CD4-positive, alpha-beta memory T cell (primary cell): ENCODE measurements at regions not wholly inside any gene's neighbourhood (a gene's known extent, or its start where the extent isn't known, plus 50 kb on each side); places are given as distances from the start of the nearest gene placed in this dataset.
A peak's percentile ranks its signal among the peaks of the same experiment; 100 is the strongest.

Experiments used
- CTCF ChIA-PET: fragments of 350-600 bp; sonication (Branson Sonifier 250); formaldehyde crosslinking; loops from one replicate; lab custom pipeline; 2021; ENCODE audit warnings: inconsistent platforms; ENCODE audit not compliant: partially characterized antibody; lab: Charles Lee
- POLR2A ChIA-PET: fragments of 350-600 bp; sonication (Branson Sonifier 250); formaldehyde crosslinking; loops from one replicate; lab custom pipeline; 2021; ENCODE audit not compliant: partially characterized antibody; lab: Charles Lee
- DNase-seq, 5 donors: peaks; one replicate each; pipeline versions ENCODE4 v3.0.0 to v3.0.0-alpha.2; 2020 to 2022; ENCODE audit warnings: mixed read lengths in 1 of 5
- H3K27ac ChIP-seq: one replicate; pipeline ENCODE4 v1.7.0; 2013; ENCODE audit warnings: low read depth, low read length
- H3K27me3 ChIP-seq: 2 replicates; pipeline ENCODE4 v1.7.0; 2013; ENCODE audit warnings: mild to moderate bottlenecking, low read length, moderate library complexity; ENCODE audit not compliant: insufficient read depth
- H3K36me3 ChIP-seq: 2 replicates; pipeline ENCODE4 v1.7.0; 2013; ENCODE audit warnings: mild to moderate bottlenecking, low read length, moderate library complexity; ENCODE audit not compliant: insufficient read depth
- H3K4me1 ChIP-seq: 2 replicates; pipeline ENCODE4 v1.7.0; 2013; ENCODE audit warnings: mild to moderate bottlenecking, low read length, moderate library complexity; ENCODE audit not compliant: insufficient read depth
- H3K4me3 ChIP-seq, 2 donors: one replicate each; pipeline ENCODE4 v1.7.0; 2013; ENCODE audit warnings: low read length in 2 of 2, mild to moderate bottlenecking in 1 of 2
- H3K9me3 ChIP-seq, 2 donors: one replicate each; pipeline ENCODE4 v1.7.0; 2013; ENCODE audit warnings: low read length in 2 of 2, control low read depth in 1 of 2; ENCODE audit not compliant: control insufficient read depth in 1 of 2
- H3K27ac Mint-ChIP-seq, 7 donors: one replicate each; pipeline ENCODE4 v1.8.0; 2020 to 2021; ENCODE audit warnings: mixed read lengths in 7 of 7, mild to moderate bottlenecking in 6 of 7, inconsistent platforms in 3 of 7, moderate library complexity in 3 of 7
- H3K27me3 Mint-ChIP-seq, 2 donors: one replicate each; pipeline ENCODE4 v1.8.0; 2020 to 2021; ENCODE audit warnings: mixed read lengths in 2 of 2
- H3K36me3 Mint-ChIP-seq, 2 donors: one replicate each; pipeline ENCODE4 v1.8.0; 2020 to 2021; ENCODE audit warnings: mixed read lengths in 2 of 2, inconsistent platforms in 1 of 2, mild to moderate bottlenecking in 1 of 2
- H3K4me1 Mint-ChIP-seq, 4 donors: one replicate each; pipeline ENCODE4 v1.8.0; 2020 to 2021; ENCODE audit warnings: mixed read lengths in 4 of 4, mild to moderate bottlenecking in 1 of 4
- H3K4me3 Mint-ChIP-seq, 8 donors: one replicate each; pipeline ENCODE4 v1.8.0; 2020 to 2021; ENCODE audit warnings: mixed read lengths in 8 of 8, mild to moderate bottlenecking in 7 of 8, moderate library complexity in 6 of 8, inconsistent platforms in 3 of 8
- H3K9me3 Mint-ChIP-seq, 8 donors: one replicate each; pipeline ENCODE4 v1.8.0; 2020 to 2021; ENCODE audit warnings: mixed read lengths in 8 of 8, mild to moderate bottlenecking in 5 of 8, inconsistent platforms in 3 of 8, moderate library complexity in 1 of 8
- intact Hi-C: fragments of 100-400 bp; cut with micrococcal nuclease; formaldehyde crosslinking; loops from one replicate; pipeline ENCODE4 v1.15.1; 2023

DNA sequence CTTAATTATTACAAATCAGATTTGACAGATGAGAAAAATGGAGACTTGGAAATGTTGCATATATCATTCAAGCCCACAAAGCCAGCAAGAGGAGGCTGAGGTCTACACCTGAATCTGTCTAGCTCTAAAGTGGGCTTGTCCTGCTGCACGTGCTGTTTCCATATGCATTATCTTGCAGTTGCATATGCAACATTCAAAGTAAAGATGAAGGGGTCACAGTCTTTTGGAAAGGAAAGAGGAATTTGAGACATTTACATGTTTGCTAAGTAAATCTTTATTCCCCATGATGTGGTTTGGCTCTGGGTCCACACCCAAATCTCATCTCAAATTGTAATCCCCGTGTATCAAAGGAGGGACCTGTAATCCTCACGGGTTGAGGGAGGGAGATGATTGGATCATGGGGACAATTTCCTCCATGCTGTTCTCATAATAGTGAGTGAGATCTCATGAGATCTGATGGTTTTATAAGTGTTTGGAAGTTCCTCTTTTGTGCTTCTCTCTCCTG is 98.3 kb downstream of the BACH1 start:
- Histone ChIP-seq H3K36me3 (no peaks in the 10 kb centered on the region), H3K27ac (no peak overlapping the region), H3K4me1 (no peaks in the 10 kb centered on the region), H3K9me3 (peaks cover 0 to 4% of the 10 kb centered on the region in 2 donors), H3K4me3 (no peak overlapping the region), H3K27me3 (no peaks in the 10 kb centered on the region)
- Mint-ChIP-seq H3K27ac (no peak overlapping the region), H3K4me3 (no peak overlapping the region), H3K36me3 (peaks cover 18 to 46% of the 10 kb centered on the region in 2 donors), H3K9me3 (peaks cover 10 to 25% (median 18%) of the 10 kb centered on the region in 8 donors), H3K27me3 (no peaks in the 10 kb centered on the region), H3K4me1 (no peaks in the 10 kb centered on the region)
- CTCF ChIA-PET = no interaction called here
- intact Hi-C loops = no loop called here
- no peak for DNase-seq
- POLR2A ChIA-PET = no interaction called here

DNA sequence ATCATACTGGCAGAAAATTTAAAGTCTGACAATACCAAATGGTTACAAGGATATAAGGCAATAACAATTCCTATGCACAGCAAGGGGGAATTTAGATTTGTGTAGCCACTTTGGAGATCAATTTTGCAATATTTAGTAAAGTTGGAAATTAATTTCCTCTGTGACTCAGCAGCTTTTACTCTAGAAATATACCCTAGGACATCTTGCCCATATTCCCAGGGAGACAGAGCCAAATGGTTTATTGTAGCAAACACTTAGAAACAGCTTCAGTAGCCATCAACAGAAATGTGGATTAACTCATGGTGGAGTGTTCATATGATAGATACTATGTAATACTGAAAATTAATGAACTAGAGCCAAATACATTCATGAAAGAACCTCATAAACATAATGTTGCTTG is 104.6 kb downstream of the BACH1 start:
- peaks cover 18 to 39% of the 10 kb centered on the region in 2 donors for H3K36me3 Mint-ChIP-seq
- intact Hi-C loops = no loop called here
- Histone ChIP-seq H3K9me3 (peaks cover 0 to 4% of the 10 kb centered on the region in 2 donors), H3K36me3 (no peaks in the 10 kb centered on the region), H3K4me1 (no peaks in the 10 kb centered on the region), H3K4me3 (no peak overlapping the region), H3K27ac (no peak overlapping the region), H3K27me3 (no peaks in the 10 kb centered on the region)
- CTCF ChIA-PET = no interaction called here
- H3K9me3 Mint-ChIP-seq = peaks cover 10 to 25% (median 17%) of the 10 kb centered on the region in 8 donors
- H3K4me3 Mint-ChIP-seq = no peak overlapping the region
- DNase-seq = no peak
- no peak overlapping the region for H3K27ac Mint-ChIP-seq
- no peaks in the 10 kb centered on the region for H3K27me3 Mint-ChIP-seq
- peaks cover 0 to 9% (median 1%) of the 10 kb centered on the region in 4 donors for H3K4me1 Mint-ChIP-seq
- POLR2A ChIA-PET = no interaction called here

DNA sequence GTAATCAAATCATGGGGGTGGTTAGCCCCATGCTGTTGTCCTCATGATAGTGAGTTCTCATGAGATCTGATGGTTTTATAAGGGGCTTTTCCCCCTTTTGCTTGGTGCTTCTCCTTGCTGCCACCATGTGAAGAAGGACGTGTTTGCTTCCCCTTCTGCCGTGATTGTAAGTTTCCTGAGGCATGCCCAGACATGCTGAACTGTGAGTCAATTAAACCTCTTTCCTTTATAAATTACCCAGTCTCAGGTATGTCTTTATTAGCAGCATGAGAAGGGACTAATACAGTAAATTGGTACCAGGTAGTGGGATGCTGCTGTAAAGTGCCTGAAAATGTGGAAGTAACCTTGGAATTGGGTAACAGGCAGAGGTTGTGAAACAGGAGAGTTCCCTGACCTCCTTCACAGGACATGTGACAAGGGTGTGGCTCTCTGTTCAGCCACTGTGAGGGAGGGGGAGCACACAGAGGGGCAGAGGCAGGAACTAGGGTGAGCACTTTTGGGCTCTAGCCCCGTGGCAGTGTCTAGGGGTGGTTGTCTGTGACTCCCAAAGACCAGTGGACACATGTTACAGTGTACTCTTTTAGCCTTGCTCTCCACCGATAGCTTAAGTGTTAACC is 105.3 kb downstream of the BACH1 start:
- Histone ChIP-seq H3K4me3 (no peak overlapping the region), H3K36me3 (no peaks in the 10 kb centered on the region), H3K27me3 (no peaks in the 10 kb centered on the region), H3K4me1 (no peaks in the 10 kb centered on the region), H3K9me3 (peaks cover 0 to 4% of the 10 kb centered on the region in 2 donors), H3K27ac (no peak overlapping the region)
- peaks cover 13 to 31% of the 10 kb centered on the region in 2 donors for H3K36me3 Mint-ChIP-seq
- H3K9me3 Mint-ChIP-seq = peaks cover 9 to 18% (median 14%) of the 10 kb centered on the region in 8 donors
- CTCF ChIA-PET = no interaction called here
- H3K27ac Mint-ChIP-seq = no peak overlapping the region
- intact Hi-C loops = no loop called here
- H3K27me3 Mint-ChIP-seq = no peaks in the 10 kb centered on the region
- peaks cover 0 to 9% (median 1%) of the 10 kb centered on the region in 4 donors for H3K4me1 Mint-ChIP-seq
- DNase-seq = no peak
- no peak overlapping the region for H3K4me3 Mint-ChIP-seq
- POLR2A ChIA-PET = no interaction called here

DNA sequence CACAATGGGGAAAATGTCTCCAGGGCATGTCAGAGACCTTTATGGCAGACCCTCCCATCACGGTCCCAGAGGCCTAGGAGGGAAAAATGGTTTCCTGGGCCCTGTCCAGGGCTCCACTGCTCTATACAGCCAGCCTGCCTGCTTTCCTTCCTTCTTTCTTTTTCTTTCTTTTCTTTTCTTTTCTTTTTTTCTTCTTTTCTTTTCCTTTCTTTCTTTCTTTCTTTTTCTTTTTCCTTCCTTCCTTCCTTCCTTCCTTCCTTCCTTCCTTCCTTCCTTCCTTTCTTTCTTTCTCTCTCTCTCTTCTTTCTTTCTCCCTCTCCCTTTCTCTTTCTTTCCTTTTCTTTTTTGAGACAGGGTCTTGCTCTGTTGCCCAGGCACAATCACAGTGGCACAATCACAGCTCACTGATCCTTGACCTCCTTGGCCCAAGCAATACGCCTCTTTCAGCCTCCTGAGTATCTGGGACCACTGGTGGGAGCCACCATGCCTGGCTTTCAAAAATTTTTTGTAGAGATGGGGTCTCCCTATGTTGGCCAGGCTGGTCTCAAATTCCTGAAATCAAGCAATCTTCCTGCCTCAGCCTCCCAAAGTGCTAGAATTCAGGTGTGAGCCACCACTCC is 106.9 kb downstream of the BACH1 start:
- no peak overlapping the region for H3K27ac Mint-ChIP-seq
- H3K9me3 Mint-ChIP-seq = peaks cover 0 to 3% (median 2%) of the 10 kb centered on the region in 8 donors
- no peak overlapping the region for H3K4me3 Mint-ChIP-seq
- H3K4me1 Mint-ChIP-seq = peaks cover 0 to 9% (median 1%) of the 10 kb centered on the region in 4 donors
- CTCF ChIA-PET = no interaction called here
- POLR2A ChIA-PET = no interaction called here
- H3K27me3 ChIP-seq = no peaks in the 10 kb centered on the region
- H3K36me3 ChIP-seq = no peaks in the 10 kb centered on the region
- no peaks in the 10 kb centered on the region for H3K9me3 ChIP-seq
- H3K36me3 Mint-ChIP-seq = peaks cover 1 to 16% of the 10 kb centered on the region in 2 donors
- intact Hi-C loops = no loop called here
- no peak for DNase-seq
- H3K4me1 ChIP-seq = no peaks in the 10 kb centered on the region
- no peaks in the 10 kb centered on the region for H3K27me3 Mint-ChIP-seq
- H3K4me3 ChIP-seq = no peak overlapping the region
- H3K27ac ChIP-seq = no peak overlapping the region

DNA sequence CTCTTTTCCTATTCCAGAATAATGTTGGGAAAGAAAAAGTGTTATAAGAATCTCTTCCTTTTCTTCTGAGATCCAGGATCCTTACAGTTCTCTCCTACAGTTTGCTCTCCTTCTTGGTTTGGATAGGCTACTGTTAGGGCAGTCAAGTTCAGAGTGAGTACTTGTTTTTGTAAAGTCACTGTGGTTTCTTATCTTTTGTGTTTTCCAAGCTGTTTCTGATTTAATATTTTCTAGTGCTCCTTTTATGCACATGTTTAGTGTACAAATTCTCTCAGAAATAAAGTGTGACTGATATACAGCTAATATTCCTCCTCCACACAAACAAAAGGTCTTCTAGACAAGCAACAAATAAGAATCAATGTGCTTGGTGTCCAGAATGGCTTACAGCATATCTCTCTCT is 107.7 kb downstream of the BACH1 start:
- Mint-ChIP-seq H3K4me3 (no peak overlapping the region), H3K36me3 (peaks cover 0 to 16% of the 10 kb centered on the region in 2 donors), H3K27me3 (no peaks in the 10 kb centered on the region), H3K9me3 (peaks cover 0 to 2% (median 0%) of the 10 kb centered on the region in 8 donors), H3K4me1 (peaks cover 0 to 9% (median 1%) of the 10 kb centered on the region in 4 donors), H3K27ac (no peak overlapping the region)
- H3K36me3 ChIP-seq = no peaks in the 10 kb centered on the region
- intact Hi-C loops = no loop called here
- no peaks in the 10 kb centered on the region for H3K9me3 ChIP-seq
- H3K4me3 ChIP-seq = no peak overlapping the region
- no peak overlapping the region for H3K27ac ChIP-seq
- ChIA-PET POLR2A (no interaction called here), CTCF (no interaction called here)
- no peaks in the 10 kb centered on the region for H3K4me1 ChIP-seq
- no peaks in the 10 kb centered on the region for H3K27me3 ChIP-seq
- DNase-seq = no peak

DNA sequence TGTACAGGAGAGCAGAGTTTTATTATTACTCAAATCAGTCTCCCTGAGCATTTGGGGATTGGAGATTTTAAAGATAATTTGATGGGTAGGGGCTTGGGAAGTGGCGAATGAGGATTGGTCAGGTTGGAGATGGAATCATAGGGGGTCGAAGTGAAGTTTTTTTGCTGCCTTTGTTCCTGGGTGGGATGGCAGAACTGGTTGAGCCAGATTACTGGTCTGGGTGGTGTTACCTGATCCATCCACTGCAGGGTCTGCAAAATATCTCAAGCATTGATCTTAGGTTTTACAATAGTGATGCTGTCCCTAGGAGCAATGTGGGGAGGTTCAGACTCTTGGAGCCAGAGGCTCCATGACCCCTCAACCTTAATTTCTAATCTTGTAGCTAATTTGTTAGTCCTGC is 108.8 kb downstream of the BACH1 start:
- Mint-ChIP-seq H3K4me3 (no peak overlapping the region), H3K27ac (peak overlapping the region in 2 of 7 donors; percentile 20 to 82), H3K9me3 (no peaks in the 10 kb centered on the region), H3K27me3 (no peaks in the 10 kb centered on the region), H3K36me3 (peaks cover 0 to 16% of the 10 kb centered on the region in 2 donors), H3K4me1 (peaks cover 0 to 9% (median 1%) of the 10 kb centered on the region in 4 donors)
- Histone ChIP-seq H3K4me3 (no peak overlapping the region), H3K36me3 (no peaks in the 10 kb centered on the region), H3K9me3 (no peaks in the 10 kb centered on the region), H3K4me1 (no peaks in the 10 kb centered on the region), H3K27me3 (no peaks in the 10 kb centered on the region), H3K27ac (no peak overlapping the region)
- intact Hi-C loops = no loop called here
- ChIA-PET POLR2A (no interaction called here), CTCF (no interaction called here)
- DNase-seq = no peak

DNA sequence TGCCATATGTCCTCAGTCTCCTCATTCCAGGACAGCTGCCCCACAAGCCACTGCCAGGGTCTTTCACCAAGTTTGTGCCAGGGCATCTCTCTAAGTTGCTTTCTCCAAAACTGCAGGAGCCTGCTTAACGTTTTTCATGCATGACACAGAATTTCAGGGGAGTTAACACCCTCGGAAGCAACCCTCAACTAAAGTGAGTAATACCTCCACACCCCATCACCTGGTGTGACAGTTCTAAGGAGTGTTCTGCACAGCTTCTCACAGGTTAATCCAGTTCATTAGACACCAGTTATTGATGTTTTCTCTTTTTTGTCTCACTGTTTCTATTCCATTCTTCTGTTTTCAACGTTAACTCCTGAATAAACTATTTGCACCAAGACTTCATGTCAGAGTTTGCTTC is 115.0 kb downstream of the BACH1 start:
- ChIA-PET CTCF (no interaction called here), POLR2A (no interaction called here)
- Mint-ChIP-seq H3K9me3 (peaks cover 0 to 2% (median 0%) of the 10 kb centered on the region in 8 donors), H3K27ac (no peak overlapping the region), H3K4me3 (no peak overlapping the region), H3K4me1 (peaks cover 0 to 2% (median under 1%) of the 10 kb centered on the region in 4 donors), H3K36me3 (peaks cover 2 to 11% of the 10 kb centered on the region in 2 donors), H3K27me3 (no peaks in the 10 kb centered on the region)
- no peak for DNase-seq
- Histone ChIP-seq H3K27me3 (no peaks in the 10 kb centered on the region), H3K27ac (no peak overlapping the region), H3K4me1 (no peaks in the 10 kb centered on the region), H3K4me3 (no peak overlapping the region), H3K9me3 (no peaks in the 10 kb centered on the region), H3K36me3 (no peaks in the 10 kb centered on the region)
- intact Hi-C loops = no loop called here
